Left lobe of liver (tissue), 2 donors: ENCODE measurements at regions not wholly inside any gene's neighbourhood (a gene's known extent, or its start where the extent isn't known, plus 50 kb on each side); places are given as distances from the start of the nearest gene placed in this dataset.
A peak's percentile ranks its signal among the peaks of the same experiment; 100 is the strongest.
"Not testable (repeated sequence)": the region's sequence is repeated elsewhere in the genome, so short reads cannot be mapped to it uniquely, and the experiment has no call there.

Experiments
- ATAC-seq: fragments of 200-7000 bp; cut with Tn5 transposase; one replicate; pipeline ENCODE4 v1.9.1; 2020; ENCODE audit warnings: mild to moderate bottlenecking, moderate library complexity
- DNase-seq: peaks from one replicate; pipeline ENCODE4 v3.0.0-alpha.2; 2020; ENCODE audit warnings: low spot score
- donor health status: DM: no; HTN: no; CAD: no; lungs with moderate emphysema.
- donor health status: DM: no; HTN: yes; CAD: no.

DNA sequence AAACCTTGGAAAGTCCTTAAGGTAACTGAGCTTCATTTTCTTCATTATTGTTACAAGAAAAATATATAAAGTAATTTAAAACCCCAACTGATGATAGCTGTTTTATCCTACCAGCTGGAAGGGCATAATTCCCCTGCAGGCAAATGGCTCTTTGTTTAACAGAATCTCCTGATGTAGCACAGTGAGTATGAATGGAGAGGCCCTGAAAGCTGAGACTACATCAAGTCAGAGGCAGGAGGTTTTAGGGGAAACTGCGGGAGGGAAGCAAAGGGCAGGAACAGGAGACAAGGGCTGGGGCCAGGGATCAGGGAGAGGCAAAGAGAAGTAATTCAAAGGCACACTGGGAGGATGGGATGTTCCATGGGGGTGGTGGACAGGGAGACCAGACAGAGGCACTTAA, 119.0 kb upstream of the LRFN2 start:
- no peak for DNase-seq

DNA sequence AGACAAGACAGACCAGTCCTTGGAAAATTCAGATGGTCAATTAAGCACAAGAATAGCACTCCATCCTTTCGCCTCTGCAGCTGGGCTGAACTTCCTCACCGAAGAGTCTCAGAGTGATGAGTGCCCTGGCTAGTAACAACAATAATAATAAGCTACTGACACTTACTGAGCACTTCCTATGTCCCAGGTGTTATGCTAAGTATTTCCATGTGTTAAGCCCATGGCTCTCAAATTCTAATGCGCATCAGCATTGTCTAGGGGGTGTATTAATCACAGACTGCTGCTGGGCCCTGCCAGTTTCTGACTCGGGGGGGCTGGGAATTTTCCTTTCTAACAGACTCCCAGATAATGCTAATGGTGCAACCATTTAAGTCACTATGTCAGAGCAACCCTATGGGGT, 118.2 kb upstream of the LRFN2 start:
- no peak for ATAC-seq

More for the DNA sequence above, 119.0 kb upstream of the LRFN2 start:
- ATAC-seq: no peak

DNA sequence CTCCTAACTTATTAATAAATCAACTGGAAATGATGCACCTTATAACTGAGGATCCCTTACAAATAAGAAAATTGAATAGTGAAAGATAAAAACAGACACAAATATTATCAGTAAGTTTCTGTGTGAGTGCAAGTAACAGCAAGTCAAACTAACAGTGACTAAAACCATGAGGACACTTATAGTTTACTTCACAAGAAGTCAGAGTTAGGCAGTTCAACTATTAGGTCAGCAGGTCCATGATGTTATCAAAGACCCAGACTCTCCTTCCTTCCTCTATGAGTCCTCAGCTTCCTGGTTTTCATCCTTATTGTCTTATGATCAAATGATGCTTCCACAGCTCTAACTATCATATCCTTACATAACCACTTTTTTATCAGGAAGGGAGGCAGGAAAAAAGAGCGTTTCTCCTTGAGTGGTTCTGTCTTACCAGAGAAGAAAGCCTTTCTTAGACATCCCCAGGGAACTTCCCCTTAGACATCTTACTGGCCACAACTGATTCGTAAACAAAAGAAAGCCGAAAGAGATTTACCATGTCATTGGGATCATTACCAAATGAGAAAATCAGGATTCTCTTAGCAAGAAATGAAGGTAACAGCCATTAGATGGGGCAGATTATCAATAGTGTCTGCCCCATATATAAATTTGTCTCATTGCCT, 114.3 kb upstream of the LRFN2 start:
- DNase-seq (no peak), ATAC-seq (no peak)

More for the DNA sequence above, 118.2 kb upstream of the LRFN2 start:
- no peak for DNase-seq

DNA sequence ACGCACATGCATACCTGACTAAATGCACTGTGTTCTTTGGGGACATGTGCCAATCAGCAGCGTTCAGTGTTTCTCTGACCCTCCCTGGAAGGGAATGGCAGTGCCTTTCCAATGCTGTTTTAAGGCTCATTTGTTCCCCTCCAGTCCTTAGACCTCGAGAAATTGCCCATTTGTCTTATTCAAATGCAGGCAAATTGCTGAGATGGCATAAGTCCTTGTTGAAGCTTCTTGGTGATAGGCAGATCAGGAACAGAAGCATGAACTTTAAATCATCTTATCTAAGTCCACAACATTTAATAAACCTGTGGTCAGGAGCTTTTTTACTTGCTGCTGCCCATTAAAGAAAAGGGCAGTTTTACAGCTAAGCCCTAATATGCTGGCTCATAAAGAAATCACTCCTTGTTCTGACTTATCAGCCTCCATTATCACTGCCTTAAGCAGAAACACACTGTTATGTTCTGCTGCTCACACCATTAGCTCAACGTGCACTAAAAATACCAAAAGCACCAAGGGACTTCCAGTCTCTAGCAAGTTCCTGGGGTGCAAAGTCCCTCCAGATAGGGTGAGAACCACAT, 112.9 kb upstream of the LRFN2 start:
- ATAC-seq: no peak
- DNase-seq: no peak

DNA sequence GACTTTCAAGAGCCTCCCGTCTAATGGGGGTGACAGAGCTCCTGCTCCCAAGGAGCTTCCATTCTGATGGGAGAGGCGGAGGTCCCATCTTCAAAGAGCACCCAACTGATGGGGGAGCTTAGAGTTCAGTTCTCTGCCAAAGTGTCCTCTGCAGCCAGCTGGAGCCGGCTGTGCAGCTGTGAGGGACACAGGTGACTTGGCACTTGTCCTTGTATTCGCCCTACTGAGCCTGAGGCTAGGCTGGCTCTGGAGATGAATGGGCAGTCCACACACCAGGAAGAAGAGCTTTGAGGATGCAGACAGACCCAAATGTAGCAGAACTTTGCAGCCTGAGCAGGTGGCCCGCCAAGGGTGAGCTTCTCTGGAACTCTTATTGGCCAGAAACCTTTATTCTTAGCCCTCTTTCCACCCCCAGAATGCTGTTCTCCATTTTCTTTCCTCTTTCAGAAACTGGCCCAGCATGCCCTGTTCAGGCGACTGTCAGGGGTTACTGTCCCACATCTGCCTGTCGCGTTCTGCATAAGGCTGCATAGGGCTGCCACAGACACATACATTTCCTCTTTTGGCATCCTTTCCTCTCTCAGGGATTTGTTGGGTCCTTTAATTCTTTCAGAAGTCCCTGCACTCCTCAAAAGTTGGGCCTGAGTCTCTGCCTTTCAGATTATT, 108.7 kb upstream of the LRFN2 start:
- ATAC-seq (peak; percentile 60), DNase-seq (no peak)

DNA sequence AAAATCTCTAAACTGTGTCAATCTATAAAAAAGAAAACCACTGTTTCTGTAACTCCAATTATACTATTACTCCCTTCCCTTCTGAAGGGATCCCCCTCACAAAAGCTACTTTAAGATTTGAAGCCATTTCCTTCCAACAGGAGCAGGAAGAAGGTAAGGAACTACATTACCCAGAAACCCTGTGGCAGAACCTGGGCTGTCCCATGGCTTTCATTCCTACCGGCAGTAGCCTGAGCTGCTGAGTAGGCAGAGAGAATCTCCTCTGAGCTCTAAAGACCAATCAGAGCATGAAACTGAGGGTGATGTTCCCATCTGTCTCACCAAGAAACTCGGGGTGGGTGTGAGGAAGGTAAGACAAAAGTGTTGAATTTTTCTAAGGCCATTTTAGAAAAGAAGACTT, 108.0 kb upstream of the LRFN2 start:
- ATAC-seq (no peak), DNase-seq (no peak)

DNA sequence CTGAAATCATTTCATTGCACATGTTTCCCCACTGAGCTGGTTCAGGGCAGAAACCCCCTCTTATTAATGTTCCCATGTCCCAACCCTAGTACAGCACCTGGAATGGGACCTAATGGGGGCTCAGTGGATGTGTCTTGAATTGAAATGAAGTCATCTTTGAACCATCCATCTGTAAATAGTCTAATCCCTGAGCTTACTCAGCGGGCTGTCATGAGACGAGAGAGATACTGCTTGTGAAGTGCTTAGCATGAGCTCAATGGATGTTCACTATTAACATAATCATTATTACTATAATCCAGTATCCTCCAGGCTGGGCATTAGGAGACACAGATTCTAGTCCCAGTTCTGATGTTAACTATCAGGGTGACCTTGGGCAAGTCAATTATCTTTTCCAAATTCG, 106.6 kb upstream of the LRFN2 start:
- DNase-seq: no peak
- ATAC-seq: no peak

DNA sequence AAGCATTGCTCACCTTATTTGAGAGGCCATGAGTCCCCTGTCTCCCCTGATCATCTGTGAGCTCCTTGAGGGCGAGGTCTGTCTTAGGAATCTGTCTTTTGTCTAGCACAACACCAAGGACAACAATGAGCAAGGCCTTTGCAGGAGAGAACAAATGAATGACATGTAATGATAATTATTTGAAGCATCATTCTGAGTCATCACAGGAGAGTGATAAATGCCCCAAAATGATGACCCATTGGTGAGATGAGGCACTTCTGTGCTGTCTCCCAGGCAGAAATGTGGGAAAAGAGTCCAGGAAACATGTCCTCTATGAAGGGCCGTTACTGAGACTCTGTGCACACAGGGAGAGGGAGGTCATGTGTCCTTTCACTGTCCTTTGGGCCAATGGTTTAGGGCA, 105.2 kb upstream of the LRFN2 start:
- DNase-seq: no peak
- no peak for ATAC-seq

DNA sequence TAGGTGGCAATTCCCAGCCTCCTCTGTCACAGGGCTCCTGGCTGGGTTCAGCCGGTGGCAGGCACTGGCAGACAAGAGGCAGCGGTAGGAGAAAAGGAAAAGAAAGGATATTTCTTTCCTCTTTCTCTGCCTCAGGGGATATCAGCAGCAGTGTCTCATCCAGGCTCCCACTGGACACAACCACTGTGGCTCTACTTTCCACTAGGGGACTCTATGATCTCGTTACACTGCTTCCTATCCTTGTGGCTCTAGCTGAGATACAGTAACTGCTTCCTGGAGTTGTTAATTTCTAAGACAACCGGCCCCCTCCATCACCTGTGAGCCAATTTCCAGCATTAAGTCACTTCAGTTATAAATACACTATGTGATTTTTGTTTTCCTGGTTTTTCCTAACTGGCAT, 102.0 kb upstream of the LRFN2 start:
- ATAC-seq (no peak), DNase-seq (no peak)

DNA sequence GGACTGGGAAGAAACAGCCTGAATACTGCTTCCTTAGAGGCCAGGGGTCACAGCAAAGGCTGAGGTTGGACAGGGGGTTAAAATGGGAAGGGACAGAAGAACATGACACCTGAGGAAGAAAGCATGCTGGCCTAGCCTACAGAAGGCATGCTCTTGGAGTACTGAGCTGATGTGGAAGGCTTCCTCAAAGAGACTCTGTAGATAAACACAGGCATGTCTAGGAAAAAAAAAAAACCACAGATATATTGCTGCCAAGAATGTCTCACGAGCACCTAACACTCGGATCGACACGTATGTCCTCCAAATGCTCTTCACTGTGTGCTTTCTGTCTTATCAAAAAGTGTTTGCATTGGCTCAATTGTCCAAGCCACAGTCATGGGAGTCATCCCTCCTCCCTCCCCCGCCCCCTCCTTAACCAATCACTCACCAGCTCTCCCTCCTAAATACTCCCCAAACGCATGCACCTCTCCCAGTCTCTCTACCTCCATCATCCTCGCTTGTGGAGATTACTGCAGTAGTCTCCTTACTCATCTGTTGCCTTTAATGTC, 101.1 kb upstream of the LRFN2 start:
- DNase-seq (no peak), ATAC-seq (peak; percentile 68)

DNA sequence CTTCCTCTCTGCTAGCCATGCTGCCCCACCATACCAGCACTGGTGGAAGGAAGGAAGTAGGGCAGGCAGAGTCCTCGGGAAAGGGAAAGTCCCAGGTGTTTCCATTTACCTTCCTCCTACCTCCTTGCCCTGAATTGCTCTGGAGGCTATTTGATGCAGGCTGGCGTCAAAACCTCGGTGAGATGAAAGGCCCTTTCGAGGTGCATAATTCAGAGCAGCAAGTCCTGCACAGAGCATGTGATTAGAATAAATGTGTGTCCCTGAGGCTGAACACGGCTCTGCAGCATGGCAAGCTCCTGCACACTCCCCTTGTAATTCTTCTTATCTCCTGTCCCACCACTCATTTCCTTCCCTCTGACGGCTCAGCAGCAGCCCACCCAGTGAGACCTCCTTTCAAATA, 98.7 kb upstream of the LRFN2 start:
- no peak for DNase-seq

DNA sequence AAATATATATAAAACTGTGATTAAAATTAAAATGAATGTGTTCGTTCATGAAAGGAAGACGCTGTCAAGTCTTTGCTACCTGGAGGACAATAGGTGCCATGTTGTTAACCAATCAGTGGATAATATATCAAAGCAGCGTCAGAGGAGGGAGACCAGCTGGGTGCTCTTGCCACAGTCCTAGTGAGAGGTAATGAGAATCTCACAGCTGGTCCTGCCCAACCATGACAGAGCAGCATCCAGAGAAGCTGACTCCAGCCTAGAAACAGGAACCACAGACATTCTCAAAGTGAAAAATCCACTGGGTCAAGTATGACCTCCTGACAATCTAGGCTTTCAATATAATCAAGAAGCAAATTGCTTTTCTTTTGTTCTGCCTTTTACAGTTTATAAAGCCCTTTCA, 94.5 kb upstream of the LRFN2 start:
- ATAC-seq (no peak), DNase-seq (no peak)

More for the DNA sequence above, 98.7 kb upstream of the LRFN2 start:
- ATAC-seq: no peak

DNA sequence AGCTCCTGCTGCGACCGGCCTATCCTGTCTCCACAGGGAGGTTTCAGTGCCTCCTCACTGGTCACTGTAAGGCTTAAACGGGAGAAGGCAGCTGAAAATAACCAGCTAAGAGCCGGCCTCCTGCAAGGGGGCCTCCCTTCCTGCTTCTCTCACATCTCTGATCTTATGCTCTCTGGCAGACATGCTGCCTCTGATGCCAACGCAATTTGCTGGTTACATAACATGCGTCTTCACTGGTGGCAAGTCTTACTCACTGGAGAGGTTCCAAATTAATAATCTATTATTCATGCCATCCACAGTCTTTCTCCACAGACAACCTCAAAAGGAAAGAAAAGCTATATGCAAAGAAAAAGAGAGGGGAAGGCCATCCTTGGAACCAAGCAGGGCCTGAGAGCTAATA, 91.8 kb upstream of the LRFN2 start:
- ATAC-seq (no peak), DNase-seq (no peak)

DNA sequence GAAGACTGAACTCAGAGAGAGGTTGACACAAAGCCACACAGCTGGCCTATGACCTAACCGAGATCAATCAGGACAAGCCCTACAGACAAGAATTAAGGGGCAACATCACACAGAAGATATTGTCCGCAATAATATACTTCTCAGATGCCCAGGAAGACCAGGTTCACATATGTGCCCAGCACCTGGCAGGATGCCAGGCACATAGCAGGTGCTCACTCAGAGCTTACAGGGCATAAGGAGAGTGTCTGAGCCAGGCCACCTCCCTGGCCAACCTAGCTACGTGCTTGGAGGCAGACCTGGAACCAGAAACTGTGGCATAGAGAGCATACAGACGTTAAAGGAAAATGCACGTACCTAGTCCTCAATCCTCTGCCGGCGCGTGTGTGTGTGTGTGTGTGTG, 87.0 kb upstream of the LRFN2 start:
- DNase-seq (no peak), ATAC-seq (no peak)

DNA sequence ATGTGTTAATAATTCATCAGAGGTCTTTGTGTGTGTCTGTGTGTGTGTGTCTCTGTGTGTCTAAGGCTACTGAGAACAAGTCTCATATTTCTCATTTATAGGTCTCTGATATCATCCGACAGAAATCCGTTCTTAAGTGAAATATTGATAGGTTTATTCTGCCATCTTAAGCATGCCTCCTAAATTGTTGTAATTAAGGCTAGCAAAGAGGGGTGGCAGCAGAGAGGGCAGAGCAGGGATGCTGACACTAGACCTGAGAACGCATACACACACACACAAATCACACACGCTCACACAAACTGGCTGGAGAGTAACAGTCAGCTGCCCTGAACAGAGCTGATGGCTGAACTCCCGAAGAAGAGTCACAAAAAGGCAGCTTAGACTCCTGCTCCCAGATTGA, 84.9 kb upstream of the LRFN2 start:
- no peak for ATAC-seq

DNA sequence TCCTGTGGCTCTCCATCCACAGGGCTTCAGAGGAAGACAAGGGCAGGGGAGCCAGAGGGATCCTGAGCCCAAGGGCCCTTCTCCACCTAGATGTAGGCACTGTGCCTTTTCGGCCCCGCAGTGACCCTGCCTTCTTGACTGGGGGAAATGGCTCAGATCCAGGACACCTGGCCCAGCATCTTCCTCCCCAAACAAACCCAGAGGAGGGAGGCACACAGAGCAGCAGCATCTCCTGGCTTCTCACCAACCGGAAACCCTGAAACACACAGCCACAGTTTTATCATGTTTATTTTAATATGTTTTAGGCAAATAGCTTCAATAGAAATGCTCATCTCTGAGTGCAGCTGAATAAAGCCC, 84.5 kb upstream of the LRFN2 start:
- no peak for ATAC-seq
- no peak for DNase-seq

More for the DNA sequence above, 84.9 kb upstream of the LRFN2 start:
- no peak for DNase-seq

DNA sequence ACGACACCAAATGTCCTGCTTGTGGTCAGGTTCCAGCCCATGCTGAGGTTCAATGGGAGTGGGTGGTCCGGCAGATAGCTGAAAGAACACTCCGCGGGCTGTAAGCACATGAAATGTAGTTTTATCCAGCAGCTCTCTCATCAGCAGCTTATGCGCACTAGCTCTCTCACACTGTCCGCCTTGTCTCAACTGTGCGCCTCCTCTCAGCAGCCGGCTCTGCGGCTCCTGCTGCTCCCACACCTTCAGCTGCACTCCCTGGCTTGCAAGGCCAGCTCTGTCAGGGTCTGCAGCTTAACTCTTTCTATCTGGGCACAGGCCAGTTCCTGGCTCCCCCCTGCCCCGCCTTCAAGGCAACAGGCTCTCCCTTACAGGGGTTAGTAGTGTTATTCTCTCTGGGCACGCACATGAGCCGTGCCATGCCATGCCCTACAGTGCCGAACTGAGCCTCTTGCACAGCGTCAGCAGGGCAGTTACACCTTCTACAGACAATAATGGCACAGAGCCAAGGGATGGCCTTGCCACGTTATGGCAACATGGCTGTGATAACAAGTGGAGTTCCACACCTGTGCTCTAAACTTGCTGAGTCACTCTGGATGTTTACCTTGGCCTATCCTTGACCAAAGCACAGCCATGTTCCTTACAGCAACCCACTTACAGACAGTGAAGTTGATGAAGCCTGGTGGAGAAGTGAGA, 84.0 kb upstream of the LRFN2 start:
- ATAC-seq (no peak), DNase-seq (no peak)

DNA sequence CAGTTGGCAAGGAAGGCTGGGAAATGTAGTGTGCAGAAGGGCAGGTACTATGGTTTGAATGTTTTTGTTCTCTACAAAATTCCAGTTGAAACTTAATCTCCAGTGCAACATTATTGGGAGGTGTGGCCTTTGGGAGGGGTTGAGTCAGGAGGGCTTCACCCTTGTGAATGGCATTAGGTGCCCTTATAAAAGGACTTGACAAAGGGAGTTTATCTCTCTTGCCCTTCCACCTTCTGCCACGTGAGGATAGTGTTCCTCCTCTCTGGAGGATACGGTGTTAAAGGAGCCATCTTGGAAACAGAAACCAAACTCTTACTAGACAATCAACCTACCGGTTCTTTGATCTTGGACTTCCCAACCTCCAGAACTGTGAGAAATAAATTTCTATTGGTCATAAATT, 82.2 kb upstream of the LRFN2 start:
- ATAC-seq: no peak

DNA sequence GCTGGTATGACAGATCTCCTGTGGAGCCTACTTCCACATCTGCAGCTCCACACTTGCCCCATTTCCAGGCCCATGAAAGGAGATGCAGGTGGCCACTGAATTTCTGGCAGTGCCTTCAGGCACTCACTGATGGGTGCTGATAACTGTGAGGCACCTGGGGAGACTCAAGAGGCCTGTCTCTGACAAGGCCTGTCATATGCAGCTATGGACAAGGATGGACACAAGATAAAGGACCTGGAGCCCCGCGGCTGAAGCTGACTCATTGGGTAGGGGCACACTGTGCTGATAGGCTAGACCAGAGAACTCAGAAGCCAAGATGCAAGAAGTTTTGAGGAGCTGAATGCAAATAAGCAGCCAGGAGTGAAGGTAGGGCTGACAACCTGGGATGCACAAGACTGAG, 81.0 kb upstream of the LRFN2 start:
- no peak for DNase-seq
- ATAC-seq: no peak

More for the DNA sequence above, 82.2 kb upstream of the LRFN2 start:
- no peak for DNase-seq

DNA sequence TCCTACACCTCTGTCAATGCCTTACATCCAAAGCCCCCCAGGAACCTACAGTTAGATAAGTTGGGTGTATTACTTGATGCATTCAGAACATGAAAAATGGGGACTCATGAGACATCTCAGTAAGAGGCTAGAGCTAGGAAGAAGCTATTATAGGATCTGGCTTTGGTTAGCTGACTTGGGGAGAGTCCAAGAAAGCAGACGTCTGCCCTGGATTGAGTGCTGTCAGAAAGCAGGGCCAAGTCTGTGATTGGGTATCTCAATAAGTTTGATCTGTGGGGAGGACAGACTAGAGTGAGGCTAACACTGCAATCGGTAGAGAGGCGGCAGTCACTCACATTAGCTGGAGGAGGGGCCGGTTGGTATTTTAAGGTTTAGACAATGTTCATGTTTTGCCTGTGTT, 79.4 kb upstream of the LRFN2 start:
- no peak for ATAC-seq

DNA sequence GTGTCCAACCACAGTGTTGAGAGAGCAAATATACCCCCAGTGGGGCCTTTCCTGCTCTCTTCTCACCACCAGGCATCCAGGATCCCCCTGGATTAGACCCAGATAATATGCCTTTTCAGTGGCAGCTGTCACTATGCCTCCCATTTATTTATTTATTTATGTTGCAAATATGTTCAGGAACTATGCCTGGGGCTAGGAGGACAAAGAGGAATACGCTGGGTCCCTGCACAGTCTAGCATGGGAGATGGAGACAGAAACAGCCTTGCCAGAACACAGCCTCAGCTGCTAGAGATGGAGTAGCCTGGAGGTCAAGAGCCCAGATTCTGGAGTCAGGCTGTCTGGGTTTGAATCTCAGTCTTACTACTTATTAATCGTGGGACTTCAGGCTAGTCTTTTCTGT, 74.6 kb upstream of the LRFN2 start:
- ATAC-seq (no peak), DNase-seq (no peak)

More for the DNA sequence above, 79.4 kb upstream of the LRFN2 start:
- DNase-seq: no peak

DNA sequence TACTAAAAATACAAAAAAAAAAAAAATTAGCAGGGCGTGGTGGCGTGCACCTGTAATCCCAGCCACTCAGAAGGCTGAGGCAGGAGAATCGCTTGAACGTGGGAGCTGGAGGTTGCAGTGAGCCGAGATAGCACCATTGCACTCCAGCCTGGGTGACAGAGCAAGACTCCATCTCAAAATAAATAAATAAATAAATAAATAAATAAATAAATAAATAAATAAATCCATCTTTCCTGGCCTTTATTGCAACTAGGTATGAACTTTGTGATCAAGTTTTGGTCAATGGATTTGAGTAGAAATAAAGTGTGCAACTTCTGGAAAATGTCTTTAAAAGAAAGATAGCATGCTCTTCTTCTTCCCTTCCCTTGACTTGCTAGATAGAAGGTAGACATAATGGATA, 69.6 kb upstream of the LRFN2 start:
- not testable (repeated sequence) for ATAC-seq, DNase-seq
